ENCODE measurements at regions not wholly inside any gene's neighbourhood (a gene's known extent, or its start where the extent isn't known, plus 50 kb on each side); places are given as distances from the start of the nearest gene placed in this dataset.

GRCh38 chr4:129950217-129950616, 854.3 kb downstream of the C4orf33 start:
- TF ChIP-seq, protein P1, sequence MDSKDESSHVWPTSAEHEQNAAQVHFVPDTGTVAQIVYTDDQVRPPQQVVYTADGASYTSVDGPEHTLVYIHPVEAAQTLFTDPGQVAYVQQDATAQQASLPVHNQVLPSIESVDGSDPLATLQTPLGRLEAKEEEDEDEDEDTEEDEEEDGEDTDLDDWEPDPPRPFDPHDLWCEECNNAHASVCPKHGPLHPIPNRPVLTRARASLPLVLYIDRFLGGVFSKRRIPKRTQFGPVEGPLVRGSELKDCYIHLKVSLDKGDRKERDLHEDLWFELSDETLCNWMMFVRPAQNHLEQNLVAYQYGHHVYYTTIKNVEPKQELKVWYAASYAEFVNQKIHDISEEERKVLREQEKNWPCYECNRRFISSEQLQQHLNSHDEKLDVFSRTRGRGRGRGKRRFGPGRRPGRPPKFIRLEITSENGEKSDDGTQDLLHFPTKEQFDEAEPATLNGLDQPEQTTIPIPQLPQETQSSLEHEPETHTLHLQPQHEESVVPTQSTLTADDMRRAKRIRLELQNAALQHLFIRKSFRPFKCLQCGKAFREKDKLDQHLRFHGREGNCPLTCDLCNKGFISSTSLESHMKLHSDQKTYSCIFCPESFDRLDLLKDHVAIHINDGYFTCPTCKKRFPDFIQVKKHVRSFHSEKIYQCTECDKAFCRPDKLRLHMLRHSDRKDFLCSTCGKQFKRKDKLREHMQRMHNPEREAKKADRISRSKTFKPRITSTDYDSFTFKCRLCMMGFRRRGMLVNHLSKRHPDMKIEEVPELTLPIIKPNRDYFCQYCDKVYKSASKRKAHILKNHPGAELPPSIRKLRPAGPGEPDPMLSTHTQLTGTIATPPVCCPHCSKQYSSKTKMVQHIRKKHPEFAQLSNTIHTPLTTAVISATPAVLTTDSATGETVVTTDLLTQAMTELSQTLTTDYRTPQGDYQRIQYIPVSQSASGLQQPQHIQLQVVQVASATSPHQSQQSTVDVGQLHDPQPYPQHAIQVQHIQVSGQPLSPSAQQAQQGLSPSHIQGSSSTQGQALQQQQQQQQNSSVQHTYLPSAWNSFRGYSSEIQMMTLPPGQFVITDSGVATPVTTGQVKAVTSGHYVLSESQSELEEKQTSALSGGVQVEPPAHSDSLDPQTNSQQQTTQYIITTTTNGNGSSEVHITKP (IDR thresholded peaks at IDR 0.05; ENCODE audit: partially characterized antibody), result no peak
- TF ChIP-seq EP300 (IDR thresholded peaks at IDR 0.05; ENCODE audit: low read length), result no peak
- no peak for TF ChIP-seq RFX5 (IDR thresholded peaks at IDR 0.05; ENCODE audit: low read depth, low read length)
- no peak for TF ChIP-seq ELF4 (CRISPR knock-in tag; IDR thresholded peaks at IDR 0.05)
- no peak for TF ChIP-seq U2AF1 (optimal IDR thresholded peaks at IDR 0.05; ENCODE audit: low read depth, low read length)
- TF ChIP-seq CTCF (IDR thresholded peaks at IDR 0.05 in 2 of 3, conservative IDR thresholded peaks at IDR 0.05 in 1 of 3; ENCODE audit: insufficient read depth in 2 of 3, low read depth in 1 of 3, low read length in 3 of 3), result no peak
- TF ChIP-seq ZNF431 (CRISPR knock-in tag; IDR thresholded peaks at IDR 0.05), result no peak
